SK-N-SH (cell line): ENCODE measurements at regions not wholly inside any gene's neighbourhood (a gene's known extent, or its start where the extent isn't known, plus 50 kb on each side); places are given as distances from the start of the nearest gene placed in this dataset.
"Not testable (repeated sequence)": the region's sequence is repeated elsewhere in the genome, so short reads cannot be mapped to it uniquely, and the experiment has no call there.

Experiments used
- CTCF ChIA-PET: fragments of 300-600, 350-600 bp; formaldehyde crosslinking; extraction: SDS; loops from one replicate; lab custom pipeline; 2021; lab: Yijun Ruan, JAX
- POLR2A ChIA-PET: fragments of 350-600 bp; sonication (Branson Sonifier 250); formaldehyde crosslinking; extraction: SDS; loops from one replicate; lab custom pipeline; 2020; ENCODE audit warnings: antibody characterized with exemption, inconsistent platforms; lab: Yijun Ruan, JAX
- DNase-seq: peaks from one replicate; pipeline ENCODE4 v3.0.0; 2012
- H2AFZ ChIP-seq: fragments of 200-600 bp; sonication (generic); 2 replicates; pipeline ENCODE4 v1.8.1; 2016; ENCODE audit warnings: antibody characterized with exemption, mild to moderate bottlenecking, low read depth
- H3F3A ChIP-seq: fragments of 200-600 bp; sonication (generic); replicated peaks from 2 replicates; pipeline ENCODE3; 2016; ENCODE audit warnings: antibody characterized with exemption, mild to moderate bottlenecking; ENCODE audit not compliant: insufficient read depth
- H3K27ac ChIP-seq, 2 experiments: fragments of 200-500 bp in 1 of 2; fragments of 200-600 bp in 1 of 2; sonication (Bioruptor generic) in 1 of 2; sonication (generic), shearing (Covaris generic) in 1 of 2; 2 replicates each; pipeline versions ENCODE4 v1.5.1 to v1.6.1; 2014 to 2016; ENCODE audit warnings: low read depth in 2 of 2, inconsistent platforms in 1 of 2, low read length in 1 of 2, mild to moderate bottlenecking in 1 of 2, mixed read lengths in 1 of 2
- H3K27me3 ChIP-seq: fragments of 200-600 bp; sonication (generic), shearing (Covaris generic); 2 replicates; pipeline ENCODE4 v1.6.1; 2016; ENCODE audit warnings: mixed run types; ENCODE audit not compliant: insufficient read depth
- H3K36me3 ChIP-seq, 2 experiments: fragments of 200-500 bp in 1 of 2; fragments of 200-600 bp in 1 of 2; sonication (Bioruptor generic) in 1 of 2; sonication (generic) in 1 of 2; replicated peaks in 1 of 2; 2 replicates each; pipeline versions ENCODE3 to v1.5.1; 2014 to 2016; ENCODE audit warnings: low read length in 1 of 2, mild to moderate bottlenecking in 1 of 2; ENCODE audit not compliant: insufficient read depth in 2 of 2, control insufficient read depth in 1 of 2
- H3K4me1 ChIP-seq, 2 experiments: fragments of 200-500 bp in 1 of 2; fragments of 200-600 bp in 1 of 2; sonication (Bioruptor generic) in 1 of 2; sonication (generic), shearing (Covaris generic) in 1 of 2; 2 replicates each; pipeline versions ENCODE4 v1.5.1 to v1.6.1; 2014 to 2016; ENCODE audit warnings: low read depth in 1 of 2, low read length in 1 of 2, mixed run types in 1 of 2; ENCODE audit not compliant: insufficient read depth in 2 of 2, control insufficient read depth in 1 of 2
- H3K4me2 ChIP-seq: fragments of 200-600 bp; sonication (generic), shearing (Covaris generic); 2 replicates; pipeline ENCODE4 v1.6.1; 2017; ENCODE audit warnings: mixed run types
- H3K4me3 ChIP-seq, 2 experiments: fragments of 200-500 bp in 1 of 2; fragments of 200-600 bp in 1 of 2; sonication (Bioruptor generic) in 1 of 2; sonication (generic), shearing (Covaris generic) in 1 of 2; 2 replicates each; pipeline versions ENCODE4 v1.5.1 to v1.8.1; 2014 to 2016; ENCODE audit warnings: low read depth in 2 of 2, inconsistent platforms in 1 of 2, low read length in 1 of 2, mild to moderate bottlenecking in 1 of 2, mixed read lengths in 1 of 2, moderate library complexity in 1 of 2
- H3K79me2 ChIP-seq: fragments of 200-600 bp; sonication (generic); 2 replicates; pipeline ENCODE4 v1.8.1; 2017; ENCODE audit warnings: mild to moderate bottlenecking; ENCODE audit not compliant: insufficient read depth
- H3K9ac ChIP-seq: fragments of 200-600 bp; sonication (generic); 2 replicates; pipeline ENCODE4 v1.6.1; 2017; ENCODE audit warnings: mixed run types
- H3K9me2 ChIP-seq: fragments of 200-600 bp; sonication (generic); 2 replicates; pipeline ENCODE4 v1.6.1; 2017; ENCODE audit warnings: mixed run types
- H3K9me3 ChIP-seq: fragments of 200-600 bp; sonication (generic); 2 replicates; pipeline ENCODE4 v1.6.1; 2017; ENCODE audit warnings: mixed run types, mild to moderate bottlenecking, moderate library complexity
- H4K20me1 ChIP-seq: fragments of 200-600 bp; sonication (generic); 2 replicates; pipeline ENCODE4 v1.6.1; 2017; ENCODE audit warnings: mild to moderate bottlenecking, mixed run types; ENCODE audit not compliant: insufficient read depth
- CHD2 ChIP-seq: fragments of 150-350 bp; IDR thresholded peaks from 2 replicates; pipeline ENCODE4 v1.6.1; 2018; ENCODE audit warnings: low read length; ENCODE audit not compliant: partially characterized antibody
- CTCF ChIP-seq: fragments of 200-600 bp; sonication (generic); IDR thresholded peaks from 2 replicates; pipeline ENCODE4 v1.6.1; 2017; ENCODE audit warnings: antibody characterized with exemption, mild to moderate bottlenecking, moderate library complexity
- ELF1 ChIP-seq: IDR thresholded peaks from 2 replicates; pipeline ENCODE4 v1.4.0; 2012
- EZH2phosphoT487 ChIP-seq: fragments of 200-600 bp; sonication (generic); IDR thresholded peaks from 2 replicates; pipeline ENCODE4 v1.6.1; 2017; ENCODE audit warnings: low read depth, mixed run types, mild to moderate bottlenecking, antibody characterized with exemption, moderate library complexity, borderline replicate concordance
- MXI1 ChIP-seq: IDR thresholded peaks from 2 replicates; pipeline ENCODE4 v1.6.1; 2012; ENCODE audit warnings: mild to moderate bottlenecking, low read depth, low read length, improper control_type of control experiment
- RAD21 ChIP-seq: IDR thresholded peaks from 2 replicates; pipeline ENCODE4 v1.6.1; 2012; ENCODE audit warnings: mild to moderate bottlenecking, low read length
- RCOR1 ChIP-seq: fragments of 150-350 bp; IDR thresholded peaks from 2 replicates; pipeline ENCODE4 v1.6.1; 2017; ENCODE audit warnings: antibody characterized with exemption, low read length
- REST ChIP-seq: IDR thresholded peaks from 2 replicates; pipeline ENCODE4 v1.6.1; 2012; ENCODE audit warnings: mild to moderate bottlenecking, low read depth, low read length, moderate library complexity
- SIN3A ChIP-seq: IDR thresholded peaks from 2 replicates; pipeline ENCODE4 v1.6.1; 2012; ENCODE audit warnings: low read depth, mild to moderate bottlenecking, low read length, moderate library complexity, borderline replicate concordance
- SMC3 ChIP-seq: IDR thresholded peaks from 2 replicates; pipeline ENCODE4 v1.6.1; 2012; ENCODE audit warnings: low read depth, low read length, improper control_type of control experiment
- TCF12 ChIP-seq: IDR thresholded peaks from 2 replicates; pipeline ENCODE4 v1.4.0; 2012
- TEAD4 ChIP-seq: IDR thresholded peaks from 2 replicates; pipeline ENCODE4 v1.4.0; 2012; ENCODE audit warnings: mild to moderate bottlenecking, borderline replicate concordance; ENCODE audit not compliant: insufficient read depth
- YY1 ChIP-seq: IDR thresholded peaks from 2 replicates; pipeline ENCODE4 v1.4.0; 2012; ENCODE audit warnings: low read depth, mild to moderate bottlenecking
- WGBS: methylation state at CpG from one replicate; pipeline ENCODE4 v1.1.6; 2017; ENCODE audit warnings: low lambda C conversion rate; 5-methylcytosine and 5-hydroxymethylcytosine counted together

GRCh38 chr1:90291431-90292216, 296.7 kb downstream of the ZNF326 start:
- no peak for DNase-seq
- Histone ChIP-seq H3F3A (no peaks in the 10 kb centered on the region), H3K9me3 (no peaks in the 10 kb centered on the region), H3K79me2 (no peaks in the 10 kb centered on the region), H3K4me3 (no peak overlapping the region), H2AFZ (no peak overlapping the region), H4K20me1 (no peaks in the 10 kb centered on the region), H3K4me1 (peaks cover 0 to 13% of the 10 kb centered on the region in 2 experiments; a peak in 1 of 4 replicates), H3K9ac (no peak overlapping the region), H3K27ac (no peak overlapping the region), H3K27me3 (peaks cover 7% of the 10 kb centered on the region; the same call in 1 of the 2 replicates), H3K36me3 (no peaks in the 10 kb centered on the region), H3K4me2 (no peak overlapping the region), H3K9me2 (no peaks in the 10 kb centered on the region)
- 5% methylated on average over 3 of the region's 3 CpGs for WGBS
- TF ChIP-seq REST (no peak), SMC3 (no peak), TCF12 (peak; percentile 31; the same call in 1 of the 2 replicates), ELF1 (no peak), EZH2phosphoT487 (no peak), RCOR1 (no peak), CHD2 (no peak)
- ChIA-PET POLR2A (no interaction called here), CTCF (no interaction called here)

GRCh38 chr1:90282811-90283210, 287.9 kb downstream of the ZNF326 start:
- H3K4me1 ChIP-seq, result no peaks in the 10 kb centered on the region
- no peak overlapping the region for H3K27ac ChIP-seq
- H2AFZ ChIP-seq, result no peak overlapping the region
- H3F3A ChIP-seq, result no peaks in the 10 kb centered on the region
- H3K9ac ChIP-seq, result no peak overlapping the region
- under 1% methylated on average over 4 of the region's 4 CpGs for WGBS
- no peaks in the 10 kb centered on the region; the same call in 1 of the 2 replicates for H3K27me3 ChIP-seq
- no peaks in the 10 kb centered on the region for H3K9me3 ChIP-seq
- no peaks in the 10 kb centered on the region for H4K20me1 ChIP-seq
- H3K4me3 ChIP-seq, result no peak overlapping the region
- ChIA-PET CTCF (no interaction called here), POLR2A (no interaction called here)
- H3K9me2 ChIP-seq, result no peaks in the 10 kb centered on the region
- no peak overlapping the region for H3K4me2 ChIP-seq
- TF ChIP-seq TEAD4, result no peak
- no peak for TF ChIP-seq SIN3A
- TF ChIP-seq ELF1, result no peak
- no peak for TF ChIP-seq CHD2
- TF ChIP-seq RAD21, result no peak
- TF ChIP-seq YY1, result no peak
- no peak for TF ChIP-seq CTCF
- TF ChIP-seq MXI1, result no peak
- no peaks in the 10 kb centered on the region for H3K79me2 ChIP-seq
- DNase-seq, result no peak
- H3K36me3 ChIP-seq, result no peaks in the 10 kb centered on the region

- H2AFZ ChIP-seq, POLR2A ChIA-PET, H3K79me2 ChIP-seq, H3K4me2 ChIP-seq, H3K9me2 ChIP-seq, H3K9me3 ChIP-seq, H3F3A ChIP-seq, H3K36me3 ChIP-seq, H4K20me1 ChIP-seq, H3K4me1 ChIP-seq, DNase-seq, H3K27ac ChIP-seq, H3K27me3 ChIP-seq, H3K4me3 ChIP-seq, H3K9ac ChIP-seq: not testable (repeated sequence)
- CTCF ChIA-PET, result interaction anchor here (0.6 kb wide), 1 partner anchor 292 kb away, joined by 3 read pairs; no protein-coding TSS in a partner anchor
- 0% methylated on average over 1 of the region's 1 CpG for WGBS
These were observed 287.0 kb downstream of the ZNF326 start for GRCh38 chr1:90281886-90282285.
